CD14-positive monocyte (primary cell): ENCODE measurements at regions not wholly inside any gene's neighbourhood (a gene's known extent, or its start where the extent isn't known, plus 50 kb on each side); places are given as distances from the start of the nearest gene placed in this dataset.

Source experiments
- DNase-seq, 3 donors: peaks; one replicate each; pipeline ENCODE4 v3.0.0-alpha.2; 2011 to 2022
- H2AFZ ChIP-seq: 2 replicates; pipeline ENCODE4 v1.6.0; 2012; ENCODE audit warnings: mild to moderate bottlenecking, low read depth, low read length, inconsistent platforms; ENCODE audit not compliant: insufficient read depth, poor library complexity, severe bottlenecking
- H3K27ac ChIP-seq, 2 donors: 1 replicate in 1 of 2; 2 replicates in 1 of 2; pipeline ENCODE4 v1.5.1; 2012 to 2013; ENCODE audit warnings: low read length in 2 of 2, control low read depth in 1 of 2, inconsistent platforms in 1 of 2, low read depth in 1 of 2, mild to moderate bottlenecking in 1 of 2
- H3K27me3 ChIP-seq, 2 donors: one replicate each; pipeline versions ENCODE4 v1.6.0 to v1.6.1; 2011 to 2013; ENCODE audit warnings: low read length in 2 of 2; ENCODE audit not compliant: control insufficient read depth in 2 of 2, insufficient read depth in 2 of 2
- H3K36me3 ChIP-seq, 2 donors: replicated peaks in 1 of 2; 1 replicate in 1 of 2; 2 replicates in 1 of 2; pipeline versions ENCODE4 v1.5.1 to v1.6.1; 2012 to 2013; ENCODE audit warnings: low read length in 2 of 2, control low read depth in 1 of 2, inconsistent platforms in 1 of 2, mild to moderate bottlenecking in 1 of 2; ENCODE audit not compliant: insufficient read depth in 2 of 2, control insufficient read depth in 1 of 2
- H3K4me1 ChIP-seq, 2 donors: 1 replicate in 1 of 2; 2 replicates in 1 of 2; pipeline versions ENCODE4 v1.5.1 to v1.6.1; 2012 to 2013; ENCODE audit warnings: low read length in 2 of 2, control low read depth in 1 of 2, inconsistent platforms in 1 of 2, mild to moderate bottlenecking in 1 of 2, moderate library complexity in 1 of 2; ENCODE audit not compliant: insufficient read depth in 2 of 2, control insufficient read depth in 1 of 2
- H3K4me2 ChIP-seq: replicated peaks from 2 replicates; pipeline ENCODE3; 2012; ENCODE audit warnings: low read length, moderate library complexity, mild to moderate bottlenecking; ENCODE audit not compliant: poor library complexity, severe bottlenecking; ENCODE audit errors: extremely low read depth
- H3K4me3 ChIP-seq, 3 experiments: fragments of 200-600 bp in 1 of 3; sonication (generic) in 1 of 3; replicated peaks in 1 of 3; 1 replicate in 2 of 3; 2 replicates in 1 of 3; pipeline ENCODE4 v1.5.1; 2011 to 2013; ENCODE audit warnings: low read length in 3 of 3, mild to moderate bottlenecking in 3 of 3, control low read depth in 2 of 3, low read depth in 2 of 3, inconsistent platforms in 1 of 3, moderate library complexity in 1 of 3
- H3K79me2 ChIP-seq: 2 replicates; pipeline ENCODE4 v1.6.0; 2012; ENCODE audit warnings: mild to moderate bottlenecking, control low read depth, inconsistent platforms, low read length, moderate library complexity; ENCODE audit not compliant: insufficient read depth
- H3K9ac ChIP-seq: 2 replicates; pipeline ENCODE4 v1.6.0; 2017; ENCODE audit warnings: low read length, mild to moderate bottlenecking; ENCODE audit not compliant: insufficient read depth, poor library complexity, severe bottlenecking
- H3K9me3 ChIP-seq, 2 donors: replicated peaks in 1 of 2; 1 replicate in 1 of 2; 2 replicates in 1 of 2; pipeline versions ENCODE4 v1.5.1 to v1.6.1; 2012 to 2013; ENCODE audit warnings: low read length in 2 of 2, control low read depth in 1 of 2; ENCODE audit not compliant: control insufficient read depth in 1 of 2, insufficient read depth in 1 of 2
- H4K20me1 ChIP-seq: 2 replicates; pipeline ENCODE4 v1.6.0; 2012; ENCODE audit warnings: mild to moderate bottlenecking, low read length, control low read depth, moderate library complexity; ENCODE audit not compliant: insufficient read depth
- H3K27ac Mint-ChIP-seq, 7 donors: one replicate each; pipeline ENCODE4 v1.8.0; 2020; ENCODE audit warnings: mild to moderate bottlenecking in 7 of 7, mixed read lengths in 7 of 7, moderate library complexity in 6 of 7, inconsistent platforms in 2 of 7
- H3K27me3 Mint-ChIP-seq, 3 donors: one replicate each; pipeline ENCODE4 v1.8.0; 2021 to 2022; ENCODE audit warnings: low read depth in 3 of 3, mild to moderate bottlenecking in 3 of 3, mixed read lengths in 3 of 3, moderate library complexity in 3 of 3, inconsistent platforms in 1 of 3
- H3K36me3 Mint-ChIP-seq, 2 donors: one replicate each; pipeline ENCODE4 v1.8.0; 2020; ENCODE audit warnings: mixed read lengths in 2 of 2, inconsistent platforms in 1 of 2, mild to moderate bottlenecking in 1 of 2
- H3K4me1 Mint-ChIP-seq: one replicate; pipeline ENCODE4 v1.8.0; 2020; ENCODE audit warnings: mild to moderate bottlenecking, mixed read lengths
- H3K4me3 Mint-ChIP-seq, 2 donors: one replicate each; pipeline ENCODE4 v1.8.0; 2020; ENCODE audit warnings: mild to moderate bottlenecking in 2 of 2, mixed read lengths in 2 of 2, moderate library complexity in 1 of 2
- H3K9me3 Mint-ChIP-seq, 7 donors: one replicate each; pipeline ENCODE4 v1.8.0; 2020 to 2022; ENCODE audit warnings: mixed read lengths in 7 of 7, mild to moderate bottlenecking in 6 of 7, moderate library complexity in 6 of 7, inconsistent platforms in 2 of 7
- CTCF ChIP-seq: fragments of 200-600 bp; IDR thresholded peaks from one replicate; pipeline ENCODE4 v1.8.0; 2022; ENCODE audit warnings: antibody characterized with exemption, mild to moderate bottlenecking
- WGBS: methylation state at CpG from one replicate; pipeline ENCODE4 v1.1.5; 2013; ENCODE audit warnings: missing lambda C conversion rate; ENCODE audit not compliant: insufficient coverage; 5-methylcytosine and 5-hydroxymethylcytosine counted together
- intact Hi-C, 2 donors: fragments of 100-400 bp; cut with micrococcal nuclease; formaldehyde crosslinking; loops; one replicate each; pipeline versions ENCODE4 v1.15.0 to v1.15.1; 2023

- peak; percentile 63 for TF ChIP-seq CTCF
- no peak overlapping the region for H3K27ac ChIP-seq
- H3K4me1 Mint-ChIP-seq, result peaks cover 45% of the 10 kb centered on the region
- no peaks in the 10 kb centered on the region for H3K27me3 Mint-ChIP-seq
- peaks cover 9 to 24% of the 10 kb centered on the region in 2 donors for H3K36me3 Mint-ChIP-seq
- peak overlapping the region in 1 of 7 donors; percentile 36 for H3K27ac Mint-ChIP-seq
- intact Hi-C loops, result loop anchor here in 1 of 2 donors (10.0 kb wide), 1 partner anchor 92 kb away; the partner anchor contains the start of gene TBCA
- no peaks in the 10 kb centered on the region for H3K27me3 ChIP-seq
- no peak overlapping the region for H3K9ac ChIP-seq
- H3K4me1 ChIP-seq, result peaks cover 29 to 49% of the 10 kb centered on the region in 2 donors
- peak in 1 of 3 donors; percentile 21 for DNase-seq
- H3K79me2 ChIP-seq, result peaks cover 12% of the 10 kb centered on the region
- WGBS, result no CpG with 5 or more reads among the region's 2 CpGs
- no peaks in the 10 kb centered on the region for H4K20me1 ChIP-seq
- no peak overlapping the region for H3K4me3 ChIP-seq
- H3K9me3 Mint-ChIP-seq, result peaks cover 0 to 4% (median 0%) of the 10 kb centered on the region in 7 donors
- H2AFZ ChIP-seq, result no peak overlapping the region
- no peaks in the 10 kb centered on the region for H3K9me3 ChIP-seq
- no peak overlapping the region for H3K4me3 Mint-ChIP-seq
- H3K4me2 ChIP-seq, result no peak overlapping the region
- H3K36me3 ChIP-seq, result peaks cover 0 to 12% of the 10 kb centered on the region in 2 donors
Observed at GRCh38 chr5:77867194-77867691, 91.1 kb upstream of the TBCA start.

GRCh38 chr5:77866198-77866597, 90.1 kb upstream of the TBCA start:
- no peak for DNase-seq
- Histone ChIP-seq H3K79me2 (peaks cover 12% of the 10 kb centered on the region), H3K36me3 (peaks cover 0 to 5% of the 10 kb centered on the region in 2 donors), H2AFZ (peak overlapping the region; percentile 44), H3K4me3 (no peak overlapping the region), H4K20me1 (no peaks in the 10 kb centered on the region), H3K4me1 (peaks cover 29 to 49% of the 10 kb centered on the region in 2 donors), H3K9ac (no peak overlapping the region), H3K27ac (peak overlapping the region in 1 of 2 donors; percentile 92), H3K9me3 (no peaks in the 10 kb centered on the region), H3K27me3 (no peaks in the 10 kb centered on the region), H3K4me2 (peak overlapping the region; percentile 42)
- intact Hi-C loops, result loop anchor here in 1 of 2 donors (10.0 kb wide), 1 partner anchor 91 kb away; the partner anchor contains the start of gene TBCA
- Mint-ChIP-seq H3K9me3 (peaks cover 0 to 4% (median 0%) of the 10 kb centered on the region in 7 donors), H3K4me3 (peak overlapping the region in 1 of 2 donors; percentile 35), H3K27ac (peak overlapping the region; percentile 33 to 99 (median 97)), H3K36me3 (peaks cover 5 to 15% of the 10 kb centered on the region in 2 donors), H3K27me3 (peaks cover 0 to 3% (median 3%) of the 10 kb centered on the region in 3 donors), H3K4me1 (peaks cover 45% of the 10 kb centered on the region)
- no peak for TF ChIP-seq CTCF
- WGBS, result 97% methylated on average over 3 of the region's 7 CpGs
